ENCODE measurements at regions not wholly inside any gene's neighbourhood (a gene's known extent, or its start where the extent isn't known, plus 50 kb on each side); places are given as distances from the start of the nearest gene placed in this dataset.

GRCh38 chr2:125106710-125107109 is 1081.6 kb downstream of the CNTNAP5 start:
- TF ChIP-seq, protein P1, sequence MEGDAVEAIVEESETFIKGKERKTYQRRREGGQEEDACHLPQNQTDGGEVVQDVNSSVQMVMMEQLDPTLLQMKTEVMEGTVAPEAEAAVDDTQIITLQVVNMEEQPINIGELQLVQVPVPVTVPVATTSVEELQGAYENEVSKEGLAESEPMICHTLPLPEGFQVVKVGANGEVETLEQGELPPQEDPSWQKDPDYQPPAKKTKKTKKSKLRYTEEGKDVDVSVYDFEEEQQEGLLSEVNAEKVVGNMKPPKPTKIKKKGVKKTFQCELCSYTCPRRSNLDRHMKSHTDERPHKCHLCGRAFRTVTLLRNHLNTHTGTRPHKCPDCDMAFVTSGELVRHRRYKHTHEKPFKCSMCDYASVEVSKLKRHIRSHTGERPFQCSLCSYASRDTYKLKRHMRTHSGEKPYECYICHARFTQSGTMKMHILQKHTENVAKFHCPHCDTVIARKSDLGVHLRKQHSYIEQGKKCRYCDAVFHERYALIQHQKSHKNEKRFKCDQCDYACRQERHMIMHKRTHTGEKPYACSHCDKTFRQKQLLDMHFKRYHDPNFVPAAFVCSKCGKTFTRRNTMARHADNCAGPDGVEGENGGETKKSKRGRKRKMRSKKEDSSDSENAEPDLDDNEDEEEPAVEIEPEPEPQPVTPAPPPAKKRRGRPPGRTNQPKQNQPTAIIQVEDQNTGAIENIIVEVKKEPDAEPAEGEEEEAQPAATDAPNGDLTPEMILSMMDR (IDR thresholded peaks at IDR 0.05; ENCODE audit: low read length), result no peak
- no peak for TF ChIP-seq EZH2 (IDR thresholded peaks at IDR 0.05; ENCODE audit: borderline replicate concordance, low read length)
